ENCODE measurements at regions not wholly inside any gene's neighbourhood (a gene's known extent, or its start where the extent isn't known, plus 50 kb on each side); places are given as distances from the start of the nearest gene placed in this dataset.

DNA sequence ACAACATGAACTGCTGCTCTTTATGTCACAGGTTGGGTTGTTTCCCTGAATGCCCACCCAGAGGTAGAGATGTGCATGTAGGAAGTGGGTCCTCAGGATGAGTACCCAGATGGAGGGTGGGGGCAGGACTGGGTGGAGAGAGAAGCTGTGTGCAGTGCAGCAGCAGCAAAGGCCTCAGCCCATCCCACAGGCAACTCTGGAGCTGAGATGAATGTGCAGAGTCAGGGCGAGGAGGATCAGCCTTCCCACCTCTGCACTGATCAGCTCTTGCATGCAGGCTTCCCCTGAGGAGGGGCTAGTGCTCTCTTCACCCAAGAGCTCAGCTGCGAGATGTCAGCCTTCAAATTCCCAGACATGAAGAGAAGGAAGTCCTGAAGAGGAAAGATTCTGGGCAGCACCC is 326.2 kb upstream of the RAB6C start:
- Histone ChIP-seq H3K36me3 (ENCODE audit: control insufficient read depth, insufficient read depth, low read length) (no peaks in the 10 kb centered on the region), H3K9me3 (no peaks in the 10 kb centered on the region), H3K4me3 (ENCODE audit: low read depth, low read length) (no peak overlapping the region), H3K27me3 (replicated peaks; ENCODE audit: control insufficient read depth, insufficient read depth, low read length) (0 out of 2 replicates have a peak, but pooled peaks cover 1% of the 10 kb centered on the region), H3K4me1 (no peaks in the 10 kb centered on the region)
- TF ChIP-seq, protein P1, sequence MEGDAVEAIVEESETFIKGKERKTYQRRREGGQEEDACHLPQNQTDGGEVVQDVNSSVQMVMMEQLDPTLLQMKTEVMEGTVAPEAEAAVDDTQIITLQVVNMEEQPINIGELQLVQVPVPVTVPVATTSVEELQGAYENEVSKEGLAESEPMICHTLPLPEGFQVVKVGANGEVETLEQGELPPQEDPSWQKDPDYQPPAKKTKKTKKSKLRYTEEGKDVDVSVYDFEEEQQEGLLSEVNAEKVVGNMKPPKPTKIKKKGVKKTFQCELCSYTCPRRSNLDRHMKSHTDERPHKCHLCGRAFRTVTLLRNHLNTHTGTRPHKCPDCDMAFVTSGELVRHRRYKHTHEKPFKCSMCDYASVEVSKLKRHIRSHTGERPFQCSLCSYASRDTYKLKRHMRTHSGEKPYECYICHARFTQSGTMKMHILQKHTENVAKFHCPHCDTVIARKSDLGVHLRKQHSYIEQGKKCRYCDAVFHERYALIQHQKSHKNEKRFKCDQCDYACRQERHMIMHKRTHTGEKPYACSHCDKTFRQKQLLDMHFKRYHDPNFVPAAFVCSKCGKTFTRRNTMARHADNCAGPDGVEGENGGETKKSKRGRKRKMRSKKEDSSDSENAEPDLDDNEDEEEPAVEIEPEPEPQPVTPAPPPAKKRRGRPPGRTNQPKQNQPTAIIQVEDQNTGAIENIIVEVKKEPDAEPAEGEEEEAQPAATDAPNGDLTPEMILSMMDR (IDR thresholded peaks at IDR 0.05; ENCODE audit: insufficient read depth in 1 of 2, low read depth in 1 of 2, low read length in 1 of 2, severe bottlenecking in 1 of 2, unreplicated experiment in 1 of 2) = no peak
- Mint-ChIP-seq H3K4me3 (ENCODE audit: unreplicated experiment) (no peak overlapping the region), H3K9me3 (ENCODE audit: unreplicated experiment) (peaks cover 2% of the 10 kb centered on the region), H3K27me3 (ENCODE audit: insufficient read depth, unreplicated experiment) (peaks cover 14% of the 10 kb centered on the region), H3K27ac (ENCODE audit: unreplicated experiment) (no peak overlapping the region), H3K4me1 (ENCODE audit: low read depth, unreplicated experiment) (no peaks in the 10 kb centered on the region), H3K36me3 (ENCODE audit: insufficient read depth, unreplicated experiment) (no peaks in the 10 kb centered on the region)
- no TSS peak for BruUV-seq (replicated peaks)
- CTCF ChIA-PET = no interaction called here
- intact Hi-C loops (cut with micrococcal nuclease; ENCODE audit: unreplicated experiment) = no loop called here
- no peak for DNase-seq
- POLR2A ChIA-PET = no interaction called here

DNA sequence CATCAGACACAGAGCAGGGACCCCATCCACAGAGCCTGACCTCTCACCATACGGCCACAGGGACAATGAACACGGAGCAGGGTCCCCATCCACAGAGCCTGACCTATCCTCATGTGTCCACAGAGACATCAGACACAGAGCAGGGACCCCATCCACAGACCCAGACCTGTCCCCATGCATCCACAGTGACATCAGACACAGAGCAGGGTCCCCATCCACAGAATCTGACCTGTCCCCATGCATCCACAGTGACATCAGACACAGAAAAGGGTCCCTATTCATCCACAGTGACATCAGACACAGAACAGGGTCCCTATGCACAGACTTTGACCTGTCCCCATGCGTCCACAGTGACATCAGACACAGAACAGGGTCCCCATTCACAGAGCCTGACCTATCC is 325.1 kb upstream of the RAB6C start:
- ChIA-PET CTCF (no interaction called here), POLR2A (no interaction called here)
- Histone ChIP-seq H3K4me3 (ENCODE audit: low read depth, low read length) (no peak overlapping the region), H3K4me1 (no peaks in the 10 kb centered on the region), H3K36me3 (ENCODE audit: control insufficient read depth, insufficient read depth, low read length) (no peaks in the 10 kb centered on the region), H3K9me3 (no peaks in the 10 kb centered on the region), H3K27me3 (replicated peaks; ENCODE audit: control insufficient read depth, insufficient read depth, low read length) (0 out of 2 replicates have a peak, but pooled peaks cover 1% of the 10 kb centered on the region)
- peaks cover 9% of the 10 kb centered on the region for H3K27me3 Mint-ChIP-seq (ENCODE audit: insufficient read depth, unreplicated experiment)
- BruUV-seq (replicated peaks) = no TSS peak
- no peak overlapping the region for H3K4me3 Mint-ChIP-seq (ENCODE audit: unreplicated experiment)
- no peak for DNase-seq
- no peaks in the 10 kb centered on the region for H3K4me1 Mint-ChIP-seq (ENCODE audit: low read depth, unreplicated experiment)
- intact Hi-C loops (cut with micrococcal nuclease; ENCODE audit: unreplicated experiment) = no loop called here
- peaks cover 13% of the 10 kb centered on the region for H3K9me3 Mint-ChIP-seq (ENCODE audit: unreplicated experiment)
- H3K27ac Mint-ChIP-seq (ENCODE audit: unreplicated experiment) = no peak overlapping the region
- TF ChIP-seq, protein P1 (IDR thresholded peaks at IDR 0.05; ENCODE audit: insufficient read depth in 1 of 2, low read depth in 1 of 2, low read length in 1 of 2, severe bottlenecking in 1 of 2, unreplicated experiment in 1 of 2) = no peak
- no peaks in the 10 kb centered on the region for H3K36me3 Mint-ChIP-seq (ENCODE audit: insufficient read depth, unreplicated experiment)

DNA sequence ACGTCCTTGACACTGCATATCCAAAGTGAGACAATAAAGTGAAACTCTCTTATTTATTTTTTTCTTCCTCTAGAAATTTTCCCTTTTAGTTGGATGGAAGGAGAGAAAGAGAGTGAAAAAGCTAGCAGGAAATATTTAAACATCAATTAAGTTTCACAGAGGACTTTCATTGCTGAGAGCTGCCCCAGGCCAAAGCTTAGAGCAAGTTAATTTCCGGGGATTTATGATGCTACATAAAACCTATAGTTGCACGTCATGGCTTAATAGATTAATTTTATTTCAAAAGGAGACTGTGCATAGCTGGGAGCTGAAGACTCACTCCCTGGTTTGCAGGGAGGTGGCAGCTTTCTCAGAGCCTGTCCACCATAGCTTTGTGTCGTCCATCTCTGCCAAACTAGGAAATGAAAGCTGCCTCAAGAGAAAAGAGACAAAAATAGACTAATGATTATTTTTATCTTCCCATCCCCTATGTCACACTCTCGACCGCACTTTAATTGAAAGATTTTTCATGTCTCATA is 323.3 kb upstream of the RAB6C start:
- TF ChIP-seq, protein P1 (IDR thresholded peaks at IDR 0.05; ENCODE audit: insufficient read depth in 1 of 2, low read depth in 1 of 2, low read length in 1 of 2, severe bottlenecking in 1 of 2, unreplicated experiment in 1 of 2) = no peak
- H3K4me1 Mint-ChIP-seq (ENCODE audit: low read depth, unreplicated experiment) = no peaks in the 10 kb centered on the region
- CTCF ChIA-PET = no interaction called here

More for the DNA sequence above, 323.3 kb upstream of the RAB6C start:
- no peaks in the 10 kb centered on the region for H3K36me3 ChIP-seq (ENCODE audit: control insufficient read depth, insufficient read depth, low read length)
- Mint-ChIP-seq H3K36me3 (ENCODE audit: insufficient read depth, unreplicated experiment) (no peaks in the 10 kb centered on the region), H3K9me3 (ENCODE audit: unreplicated experiment) (peaks cover 19% of the 10 kb centered on the region), H3K27ac (ENCODE audit: unreplicated experiment) (no peak overlapping the region), H3K27me3 (ENCODE audit: insufficient read depth, unreplicated experiment) (peaks cover 6% of the 10 kb centered on the region), H3K4me3 (ENCODE audit: unreplicated experiment) (no peak overlapping the region)
- no TSS peak for BruUV-seq (replicated peaks)
- no peak for DNase-seq
- H3K27me3 ChIP-seq (replicated peaks; ENCODE audit: control insufficient read depth, insufficient read depth, low read length) = 0 out of 2 replicates have a peak, but pooled peaks cover 1% of the 10 kb centered on the region
- H3K4me1 ChIP-seq = no peaks in the 10 kb centered on the region
- intact Hi-C loops (cut with micrococcal nuclease; ENCODE audit: unreplicated experiment) = no loop called here
- POLR2A ChIA-PET = no interaction called here
- no peaks in the 10 kb centered on the region for H3K9me3 ChIP-seq
- no peak overlapping the region for H3K4me3 ChIP-seq (ENCODE audit: low read depth, low read length)

All from Caco-2 (cell line).